H1 (cell line): ENCODE measurements at regions not wholly inside any gene's neighbourhood (a gene's known extent, or its start where the extent isn't known, plus 50 kb on each side); places are given as distances from the start of the nearest gene placed in this dataset.

Experiments
- CTCF ChIA-PET: fragments of 300-600 bp; sonication (Branson Sonifier 250); formaldehyde crosslinking; loops from one replicate; lab custom pipeline; 2021; ENCODE audit not compliant: partially characterized antibody; lab: Charles Lee
- POLR2A ChIA-PET: fragments of 300-600 bp; sonication (Branson Sonifier 250); formaldehyde crosslinking; loops from one replicate; lab custom pipeline; 2021; ENCODE audit warnings: inconsistent platforms; ENCODE audit not compliant: partially characterized antibody; lab: Charles Lee
- DNase-seq, 2 experiments: peaks; one replicate each; pipeline versions ENCODE4 v3.0.0 to v3.0.0-alpha.2; 2010 to 2022; ENCODE audit warnings: low spot score in 2 of 2, low read depth in 1 of 2, mixed read lengths in 1 of 2
- FAIRE-seq: peaks from 2 replicates; lab custom pipeline; 2011; peaks lifted over from hg19 to GRCh38; lab: Jason Lieb, UNC
- H2AFZ ChIP-seq: 2 replicates; pipeline ENCODE4 v1.8.1; 2012; ENCODE audit warnings: low read length, inconsistent platforms
- H2AK5ac ChIP-seq: 2 replicates; pipeline ENCODE4 v1.6.1; 2013; ENCODE audit warnings: low read depth, low read length
- H2BK120ac ChIP-seq: replicated peaks from 2 replicates; pipeline ENCODE3; 2013; ENCODE audit warnings: low read depth, low read length, inconsistent platforms
- H2BK12ac ChIP-seq: 2 replicates; pipeline ENCODE4 v1.6.1; 2013; ENCODE audit warnings: low read depth, low read length
- H2BK15ac ChIP-seq: 2 replicates; pipeline ENCODE4 v1.6.1; 2013; ENCODE audit warnings: low read length
- H2BK20ac ChIP-seq: 2 replicates; pipeline ENCODE4 v1.6.1; 2013; ENCODE audit warnings: low read length
- H2BK5ac ChIP-seq: 2 replicates; pipeline ENCODE4 v1.6.1; 2013; ENCODE audit warnings: low read depth, low read length
- H3K14ac ChIP-seq: 2 replicates; pipeline ENCODE4 v1.6.1; 2013; ENCODE audit warnings: inconsistent platforms; ENCODE audit not compliant: insufficient read length
- H3K18ac ChIP-seq: 2 replicates; pipeline ENCODE4 v1.6.1; 2013; ENCODE audit warnings: low read length; ENCODE audit errors: extremely low read depth
- H3K23ac ChIP-seq: 2 replicates; pipeline ENCODE4 v1.6.1; 2013; ENCODE audit warnings: inconsistent platforms; ENCODE audit not compliant: insufficient read length
- H3K23me2 ChIP-seq: 2 replicates; pipeline ENCODE4 v1.6.1; 2013; ENCODE audit warnings: low read depth, low read length
- H3K27ac ChIP-seq: 2 replicates; pipeline ENCODE4 v1.6.1; 2011; ENCODE audit warnings: low read depth, low read length, inconsistent platforms
- H3K27me3 ChIP-seq, 4 experiments: replicated peaks in 1 of 4; 1 replicate in 1 of 4; 2 replicates in 3 of 4; pipeline versions ENCODE4 v1.6.1 to v1.8.1; 2011 to 2013; ENCODE audit warnings: low read length in 3 of 4, mild to moderate bottlenecking in 3 of 4, inconsistent platforms in 2 of 4, mixed read lengths in 2 of 4, moderate library complexity in 1 of 4; ENCODE audit not compliant: control insufficient read depth in 3 of 4, insufficient read depth in 3 of 4; ENCODE audit errors: extremely low read depth in 1 of 4
- H3K36me3 ChIP-seq, 4 experiments: 2 replicates each; pipeline versions ENCODE4 v1.6.1 to v1.8.1; 2011 to 2013; ENCODE audit warnings: mild to moderate bottlenecking in 4 of 4, low read length in 3 of 4, moderate library complexity in 2 of 4, control low read depth in 1 of 4, inconsistent platforms in 1 of 4; ENCODE audit not compliant: insufficient read depth in 4 of 4, control insufficient read depth in 2 of 4
- H3K4ac ChIP-seq: replicated peaks from 2 replicates; pipeline ENCODE3; 2013; ENCODE audit warnings: low read length, low read depth, mixed read lengths, inconsistent platforms; ENCODE audit not compliant: insufficient read length
- H3K4me1 ChIP-seq, 4 experiments: replicated peaks in 1 of 4; 1 replicate in 1 of 4; 2 replicates in 3 of 4; pipeline versions ENCODE4 v1.6.1 to v1.8.1; 2011 to 2013; ENCODE audit warnings: low read length in 3 of 4, inconsistent platforms in 2 of 4, mixed read lengths in 1 of 4; ENCODE audit not compliant: insufficient read depth in 4 of 4, control insufficient read depth in 3 of 4
- H3K4me2 ChIP-seq, 2 experiments: 2 replicates each; pipeline versions ENCODE4 v1.6.1 to v1.8.1; 2011 to 2013; ENCODE audit warnings: low read depth in 2 of 2, low read length in 2 of 2, control low read depth in 1 of 2, inconsistent platforms in 1 of 2, mild to moderate bottlenecking in 1 of 2; ENCODE audit not compliant: insufficient read depth in 1 of 2
- H3K4me3 ChIP-seq, 4 experiments: fragments of 200-600, 300-600 bp in 1 of 4; sonication (generic), shearing (Covaris generic), sonication (Bioruptor Twin) in 1 of 4; 2 replicates each; pipeline versions ENCODE4 v1.5.1 to v1.8.1; 2011 to 2016; ENCODE audit warnings: low read length in 4 of 4, low read depth in 3 of 4, control low read depth in 2 of 4, inconsistent platforms in 2 of 4, mild to moderate bottlenecking in 2 of 4, mixed read lengths in 1 of 4, moderate library complexity in 1 of 4; ENCODE audit not compliant: insufficient read depth in 2 of 4; ENCODE audit errors: extremely low read depth in 1 of 4
- H3K56ac ChIP-seq: replicated peaks from 2 replicates; pipeline ENCODE3; 2013; ENCODE audit warnings: low read depth, mild to moderate bottlenecking, mixed read lengths, low read length, inconsistent platforms; ENCODE audit not compliant: insufficient read length
- H3K79me1 ChIP-seq: 2 replicates; pipeline ENCODE4 v1.6.1; 2013; ENCODE audit warnings: low read depth, low read length, control low read depth
- H3K79me2 ChIP-seq, 2 experiments: 2 replicates each; pipeline versions ENCODE4 v1.6.1 to v1.8.1; 2012 to 2013; ENCODE audit warnings: low read length in 2 of 2, mild to moderate bottlenecking in 2 of 2, inconsistent platforms in 1 of 2; ENCODE audit not compliant: insufficient read depth in 2 of 2, control insufficient read depth in 1 of 2
- H3K9ac ChIP-seq, 4 experiments: replicated peaks in 1 of 4; 1 replicate in 1 of 4; 2 replicates in 3 of 4; pipeline versions ENCODE4 v1.6.1 to v1.8.1; 2011 to 2013; ENCODE audit warnings: low read depth in 3 of 4, low read length in 3 of 4, control low read depth in 2 of 4, mild to moderate bottlenecking in 2 of 4, moderate library complexity in 2 of 4, inconsistent platforms in 1 of 4; ENCODE audit errors: extremely low read depth in 1 of 4
- H3K9me3 ChIP-seq, 2 experiments: 2 replicates each; pipeline versions ENCODE4 v1.6.1 to v1.8.1; 2012 to 2013; ENCODE audit warnings: mild to moderate bottlenecking in 2 of 2, moderate library complexity in 2 of 2, control low read depth in 1 of 2, inconsistent platforms in 1 of 2, low read depth in 1 of 2, low read length in 1 of 2, mixed read lengths in 1 of 2; ENCODE audit not compliant: insufficient read depth in 2 of 2
- H4K20me1 ChIP-seq, 2 experiments: replicated peaks in 1 of 2; 2 replicates each; pipeline versions ENCODE3 to v1.8.1; 2011 to 2013; ENCODE audit warnings: inconsistent platforms in 2 of 2, low read length in 2 of 2, mild to moderate bottlenecking in 1 of 2; ENCODE audit not compliant: insufficient read depth in 2 of 2, control insufficient read depth in 1 of 2
- H4K5ac ChIP-seq: 2 replicates; pipeline ENCODE4 v1.6.1; 2013; ENCODE audit warnings: low read length, low read depth, mixed read lengths, inconsistent platforms; ENCODE audit not compliant: insufficient read length
- H4K8ac ChIP-seq: 2 replicates; pipeline ENCODE4 v1.8.0; 2013; ENCODE audit warnings: mild to moderate bottlenecking, moderate library complexity, low read length, inconsistent platforms; ENCODE audit not compliant: insufficient read depth; ENCODE audit errors: extremely low read depth
- H4K91ac ChIP-seq: replicated peaks from 2 replicates; pipeline ENCODE3; 2013; ENCODE audit warnings: low read length, mixed read lengths, inconsistent platforms; ENCODE audit not compliant: insufficient read length
- CEBPB ChIP-seq: IDR thresholded peaks from 2 replicates; pipeline ENCODE4 v1.6.1; 2012; ENCODE audit warnings: low read depth, low read length
- SIRT6 ChIP-seq: IDR thresholded peaks from one replicate; pipeline ENCODE4 v1.7.1; 2012; ENCODE audit warnings: low read length, inconsistent platforms
- WGBS, 2 experiments: shearing (Covaris generic) in 1 of 2; methylation state at CpG; one replicate each; pipeline versions ENCODE4 v1.1.6 to v1.1.7; 2013 to 2015; ENCODE audit warnings: low lambda C conversion rate in 2 of 2, mixed read lengths in 2 of 2, inconsistent platforms in 1 of 2, low coverage in 1 of 2, missing lambda C conversion rate in 1 of 2; ENCODE audit not compliant: insufficient replicate concordance in 2 of 2, insufficient coverage in 1 of 2, insufficient read length in 1 of 2; ENCODE audit errors: extremely low coverage in 1 of 2, missing lambda C conversion rate in 1 of 2; 5-methylcytosine and 5-hydroxymethylcytosine counted together

DNA sequence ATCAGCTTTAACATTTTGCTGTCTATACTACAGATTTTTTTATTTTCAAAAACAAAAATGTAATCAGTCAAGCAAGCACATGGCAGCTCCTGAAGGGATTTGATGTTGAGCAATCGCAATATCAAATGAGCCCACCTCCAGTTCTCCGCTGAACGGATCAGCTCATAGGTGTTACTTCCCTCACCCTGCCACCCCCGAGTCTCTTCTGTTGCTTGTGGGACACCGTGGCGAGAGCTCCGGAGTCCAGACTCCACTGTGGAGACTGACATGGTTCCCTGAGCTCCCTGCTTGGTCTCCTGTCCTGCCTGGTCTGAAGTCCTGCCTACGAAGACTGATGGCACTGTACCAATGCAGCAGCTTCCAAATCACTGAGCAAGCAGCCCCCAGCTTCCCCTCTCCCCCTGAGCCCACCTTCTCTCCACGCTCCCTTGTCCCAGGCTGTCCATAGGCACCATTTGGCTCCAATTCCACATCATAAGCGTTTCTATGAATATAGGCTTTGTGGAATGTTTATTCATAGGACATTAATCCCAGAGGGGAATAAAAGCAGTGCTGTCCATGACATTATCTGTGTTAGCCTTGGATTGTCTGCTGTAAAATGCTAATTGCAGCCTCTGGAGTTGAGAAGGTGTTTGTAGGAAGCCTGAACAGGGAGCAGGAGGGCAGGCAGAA is 162.2 kb downstream of the LY86 start:
- FAIRE-seq = no peak
- Histone ChIP-seq H4K5ac (no peak overlapping the region), H3K23me2 (0 out of 2 replicates have a peak, but pooled peaks cover 4% of the 10 kb centered on the region), H3K4me1 (peaks cover 4 to 7% (median 5%) of the 10 kb centered on the region in 4 experiments; a peak in 6 of 7 replicates), H3K14ac (no peak overlapping the region), H3K9ac (no peak overlapping the region), H3K23ac (no peak overlapping the region), H3K79me1 (no peaks in the 10 kb centered on the region), H2BK5ac (no peak overlapping the region), H2BK12ac (peak overlapping the region; percentile 81; the same call in 1 of the 2 replicates), H4K91ac (no peak overlapping the region), H2AFZ (no peak overlapping the region), H2BK20ac (no peak overlapping the region), H3K36me3 (no peaks in the 10 kb centered on the region), H4K20me1 (peaks cover 0 to 1% of the 10 kb centered on the region in 2 experiments), H3K18ac (no peak overlapping the region), H2AK5ac (no peak overlapping the region), H3K4ac (no peak overlapping the region), H2BK120ac (no peak overlapping the region), H3K27me3 (peaks cover 0 to 2% (median 0%) of the 10 kb centered on the region in 4 experiments; a peak in 1 of 7 replicates), H3K79me2 (no peaks in the 10 kb centered on the region), H2BK15ac (no peak overlapping the region), H3K4me2 (no peak overlapping the region), H3K56ac (no peak overlapping the region), H3K4me3 (no peak overlapping the region), H3K9me3 (no peaks in the 10 kb centered on the region), H3K27ac (no peak overlapping the region), H4K8ac (no peak overlapping the region)
- TF ChIP-seq SIRT6 = no peak
- 0 out of 2 replicates have a peak, but pooled peaks have one; percentile 30 for TF ChIP-seq CEBPB
- ChIA-PET POLR2A (interaction anchor here (1.0 to 2.2 kb wide), 3 partner anchors 8 to 11 kb away, joined by 3 to 8 read pairs (median 5); no protein-coding TSS in a partner anchor), CTCF (interaction anchor here (0.6 to 3.1 kb wide), 14 partner anchors 8 to 251 kb away, joined by 3 to 12 read pairs (median 3); no protein-coding TSS in a partner anchor)
- 88% methylated on average over 10 of the region's 10 CpGs; no CpG with 5 or more reads in 1 of the 2 experiments for WGBS, 2 experiments
- DNase-seq = no peak
